H9 (cell line): ENCODE measurements at regions not wholly inside any gene's neighbourhood (a gene's known extent, or its start where the extent isn't known, plus 50 kb on each side); places are given as distances from the start of the nearest gene placed in this dataset.

ENCODE experiments used
- DNase-seq: peaks from one replicate; pipeline ENCODE4 v3.0.0-alpha.2; 2017
- H2AFZ ChIP-seq: one replicate; pipeline ENCODE4 v1.6.1; 2013; ENCODE audit warnings: mild to moderate bottlenecking, low read length, control low read depth, moderate library complexity
- H2AK5ac ChIP-seq: 2 replicates; pipeline ENCODE4 v1.6.1; 2013; ENCODE audit warnings: low read length, control low read depth, mixed read lengths; ENCODE audit not compliant: insufficient read length
- H2BK120ac ChIP-seq: one replicate; pipeline ENCODE4 v1.6.1; 2013; ENCODE audit warnings: low read depth, mild to moderate bottlenecking, low read length, control low read depth, inconsistent platforms; ENCODE audit not compliant: poor library complexity, severe bottlenecking
- H2BK12ac ChIP-seq: 2 replicates; pipeline ENCODE4 v1.6.1; 2013; ENCODE audit warnings: low read length, control low read depth, mixed read lengths, low read depth; ENCODE audit not compliant: insufficient read length
- H2BK15ac ChIP-seq: 2 replicates; pipeline ENCODE4 v1.6.1; 2013; ENCODE audit warnings: low read depth, low read length, control low read depth
- H2BK20ac ChIP-seq: one replicate; pipeline ENCODE4 v1.6.1; 2013; ENCODE audit warnings: low read depth, mild to moderate bottlenecking, low read length, control low read depth, inconsistent platforms; ENCODE audit not compliant: poor library complexity, severe bottlenecking
- H2BK5ac ChIP-seq: 2 replicates; pipeline ENCODE4 v1.6.1; 2013; ENCODE audit warnings: low read length, control low read depth, mixed read lengths; ENCODE audit not compliant: insufficient read length
- H3K14ac ChIP-seq: 2 replicates; pipeline ENCODE4 v1.6.1; 2013; ENCODE audit warnings: low read length, control low read depth; ENCODE audit not compliant: insufficient read depth
- H3K18ac ChIP-seq: 2 replicates; pipeline ENCODE4 v1.6.1; 2013; ENCODE audit warnings: low read depth, mild to moderate bottlenecking, mixed read lengths, low read length, control low read depth; ENCODE audit not compliant: insufficient read length
- H3K23ac ChIP-seq: 2 replicates; pipeline ENCODE4 v1.6.1; 2013; ENCODE audit warnings: low read length, control low read depth, mixed read lengths, low read depth; ENCODE audit not compliant: insufficient read length
- H3K23me2 ChIP-seq: 2 replicates; pipeline ENCODE4 v1.6.1; 2013; ENCODE audit warnings: low read depth, mild to moderate bottlenecking, mixed read lengths, low read length, control low read depth; ENCODE audit not compliant: insufficient read length, poor library complexity, severe bottlenecking
- H3K27ac ChIP-seq: 2 replicates; pipeline ENCODE4 v1.5.1; 2013; ENCODE audit warnings: low read length, control low read depth, mixed read lengths, low read depth; ENCODE audit not compliant: insufficient read length
- H3K27me3 ChIP-seq: 2 replicates; pipeline ENCODE4 v1.6.1; 2013; ENCODE audit warnings: low read length, control low read depth, inconsistent platforms; ENCODE audit not compliant: insufficient read depth
- H3K4ac ChIP-seq: 2 replicates; pipeline ENCODE4 v1.6.1; 2013; ENCODE audit warnings: low read depth, mild to moderate bottlenecking, control low read depth, inconsistent platforms, low read length, moderate library complexity
- H3K4me1 ChIP-seq: 2 replicates; pipeline ENCODE4 v1.6.1; 2013; ENCODE audit warnings: low read length, control low read depth, inconsistent platforms; ENCODE audit not compliant: insufficient read depth
- H3K4me2 ChIP-seq: 2 replicates; pipeline ENCODE4 v1.6.1; 2013; ENCODE audit warnings: low read length, control low read depth, mixed read lengths; ENCODE audit not compliant: insufficient read length, insufficient read depth
- H3K56ac ChIP-seq: 2 replicates; pipeline ENCODE4 v1.6.1; 2013; ENCODE audit warnings: low read depth, mild to moderate bottlenecking, mixed read lengths, low read length, control low read depth; ENCODE audit not compliant: insufficient read length
- H3K79me1 ChIP-seq: 2 replicates; pipeline ENCODE4 v1.6.1; 2013; ENCODE audit warnings: low read depth, mild to moderate bottlenecking, moderate library complexity, low read length, control low read depth, inconsistent platforms; ENCODE audit not compliant: insufficient read depth, poor library complexity, severe bottlenecking
- H3K79me2 ChIP-seq: 2 replicates; pipeline ENCODE4 v1.6.1; 2013; ENCODE audit warnings: low read length, control low read depth, inconsistent platforms; ENCODE audit not compliant: insufficient read depth
- H3K9ac ChIP-seq: 2 replicates; pipeline ENCODE4 v1.6.1; 2013; ENCODE audit warnings: low read length, control low read depth, mixed read lengths; ENCODE audit not compliant: insufficient read length; ENCODE audit errors: extremely low read depth
- H3K9me3 ChIP-seq: one replicate; pipeline ENCODE4 v1.6.1; 2013; ENCODE audit warnings: low read depth, low read length, inconsistent platforms; ENCODE audit not compliant: control insufficient read depth
- H3T11ph ChIP-seq: one replicate; pipeline ENCODE4 v1.6.1; 2013; ENCODE audit warnings: mild to moderate bottlenecking, low read length, control low read depth, inconsistent platforms
- H4K20me1 ChIP-seq: one replicate; pipeline ENCODE4 v1.6.1; 2013; ENCODE audit not compliant: control insufficient read depth, insufficient read length, insufficient read depth
- H4K5ac ChIP-seq: 2 replicates; pipeline ENCODE4 v1.6.1; 2013; ENCODE audit warnings: low read depth, mild to moderate bottlenecking, mixed read lengths, low read length, control low read depth; ENCODE audit not compliant: insufficient read length
- H4K8ac ChIP-seq: replicated peaks from 2 replicates; pipeline ENCODE4 v1.6.1; 2013; ENCODE audit warnings: low read length, control low read depth, mixed read lengths, low read depth; ENCODE audit not compliant: insufficient read length
- H4K91ac ChIP-seq: 2 replicates; pipeline ENCODE4 v1.6.1; 2013; ENCODE audit warnings: low read depth, mild to moderate bottlenecking, moderate library complexity, mixed read lengths, low read length, control low read depth; ENCODE audit not compliant: insufficient read length
- H3K27ac Mint-ChIP-seq, 3 experiments: 2 replicates in 2 of 3; 3 replicates in 1 of 3; pipeline ENCODE4 v1.8.0; 2020 to 2021; ENCODE audit warnings: mixed read lengths in 3 of 3, mild to moderate bottlenecking in 1 of 3, moderate library complexity in 1 of 3
- H3K27me3 Mint-ChIP-seq: 2 replicates; pipeline ENCODE4 v1.8.0; 2021; ENCODE audit warnings: low read depth, mild to moderate bottlenecking, moderate library complexity, mixed read lengths
- H3K36me3 Mint-ChIP-seq, 3 experiments: 2 replicates in 2 of 3; 3 replicates in 1 of 3; pipeline ENCODE4 v1.8.0; 2020 to 2021; ENCODE audit warnings: low read depth in 3 of 3, mixed read lengths in 3 of 3; ENCODE audit not compliant: insufficient read depth in 1 of 3
- H3K4me1 Mint-ChIP-seq, 2 experiments: 2 replicates each; pipeline ENCODE4 v1.8.0; 2020; ENCODE audit warnings: mixed read lengths in 2 of 2
- H3K4me3 Mint-ChIP-seq, 2 experiments: 2 replicates in 1 of 2; 3 replicates in 1 of 2; pipeline ENCODE4 v1.8.0; 2020 to 2021; ENCODE audit warnings: mild to moderate bottlenecking in 2 of 2, mixed read lengths in 2 of 2, moderate library complexity in 1 of 2
- H3K9me3 Mint-ChIP-seq, 2 experiments: 2 replicates in 1 of 2; 3 replicates in 1 of 2; pipeline ENCODE4 v1.8.0; 2020; ENCODE audit warnings: mild to moderate bottlenecking in 2 of 2, mixed read lengths in 2 of 2, moderate library complexity in 1 of 2
- WGBS: extraction: QIAGEN DNeasy Blood & Tissue Kit; methylation state at CpG from one replicate; pipeline ENCODE4 v1.1.7; 2013; ENCODE audit warnings: missing lambda C conversion rate, low lambda C conversion rate, mixed read lengths; ENCODE audit not compliant: insufficient read length; ENCODE audit errors: extremely low coverage; 5-methylcytosine and 5-hydroxymethylcytosine counted together
- TF ChIP-seq, protein P1 (sequence below): fragments of 200-600 bp; sonication (generic); conservative IDR thresholded peaks from 3 replicates; pipeline ENCODE4 v1.8.0; 2021; ENCODE audit warnings: antibody characterized with exemption, mild to moderate bottlenecking

GRCh38 chr12:105503619-105504018 lies 173.1 kb downstream of the C12orf75 start:
- Histone ChIP-seq H3K14ac (no peak overlapping the region), H3K79me2 (no peaks in the 10 kb centered on the region), H3K9me3 (no peaks in the 10 kb centered on the region), H3K79me1 (no peaks in the 10 kb centered on the region), H2AK5ac (no peak overlapping the region), H3K4ac (no peak overlapping the region), H3K27ac (no peak overlapping the region), H3K56ac (no peak overlapping the region), H3T11ph (no peak overlapping the region), H4K91ac (no peak overlapping the region), H2BK120ac (no peak overlapping the region), H3K18ac (no peak overlapping the region), H2BK12ac (no peak overlapping the region), H3K23ac (no peak overlapping the region), H2BK5ac (no peak overlapping the region), H2BK15ac (no peak overlapping the region), H3K27me3 (no peaks in the 10 kb centered on the region), H4K20me1 (no peaks in the 10 kb centered on the region), H3K23me2 (no peaks in the 10 kb centered on the region), H3K4me2 (no peak overlapping the region), H4K8ac (no peak overlapping the region), H4K5ac (no peak overlapping the region), H2AFZ (no peak overlapping the region), H3K9ac (no peak overlapping the region), H3K4me1 (0 out of 2 replicates have a peak, but pooled peaks cover 2% of the 10 kb centered on the region), H2BK20ac (no peak overlapping the region)
- peaks cover 2% of the 10 kb centered on the region; the same call in 1 of the 2 replicates for H3K27me3 Mint-ChIP-seq
- H3K36me3 Mint-ChIP-seq = no peaks in the 10 kb centered on the region
- no CpG with 5 or more reads among the region's 1 CpG for WGBS
- H3K4me1 Mint-ChIP-seq = peaks cover 5 to 6% of the 10 kb centered on the region in 2 experiments; a peak in 2 of 4 replicates
- H3K9me3 Mint-ChIP-seq = peaks cover 0 to 3% of the 10 kb centered on the region in 2 experiments; a peak in 3 of 5 replicates
- DNase-seq = no peak
- H3K27ac Mint-ChIP-seq = no peak overlapping the region
- TF ChIP-seq, protein P1, sequence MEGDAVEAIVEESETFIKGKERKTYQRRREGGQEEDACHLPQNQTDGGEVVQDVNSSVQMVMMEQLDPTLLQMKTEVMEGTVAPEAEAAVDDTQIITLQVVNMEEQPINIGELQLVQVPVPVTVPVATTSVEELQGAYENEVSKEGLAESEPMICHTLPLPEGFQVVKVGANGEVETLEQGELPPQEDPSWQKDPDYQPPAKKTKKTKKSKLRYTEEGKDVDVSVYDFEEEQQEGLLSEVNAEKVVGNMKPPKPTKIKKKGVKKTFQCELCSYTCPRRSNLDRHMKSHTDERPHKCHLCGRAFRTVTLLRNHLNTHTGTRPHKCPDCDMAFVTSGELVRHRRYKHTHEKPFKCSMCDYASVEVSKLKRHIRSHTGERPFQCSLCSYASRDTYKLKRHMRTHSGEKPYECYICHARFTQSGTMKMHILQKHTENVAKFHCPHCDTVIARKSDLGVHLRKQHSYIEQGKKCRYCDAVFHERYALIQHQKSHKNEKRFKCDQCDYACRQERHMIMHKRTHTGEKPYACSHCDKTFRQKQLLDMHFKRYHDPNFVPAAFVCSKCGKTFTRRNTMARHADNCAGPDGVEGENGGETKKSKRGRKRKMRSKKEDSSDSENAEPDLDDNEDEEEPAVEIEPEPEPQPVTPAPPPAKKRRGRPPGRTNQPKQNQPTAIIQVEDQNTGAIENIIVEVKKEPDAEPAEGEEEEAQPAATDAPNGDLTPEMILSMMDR = no peak
- H3K4me3 Mint-ChIP-seq = no peak overlapping the region
